HEK293T (cell line): ENCODE measurements at regions not wholly inside any gene's neighbourhood (a gene's known extent, or its start where the extent isn't known, plus 50 kb on each side); places are given as distances from the start of the nearest gene placed in this dataset.

ENCODE experiments used
- BHLHE40 ChIP-seq: fragments of 450-650 bp; IDR thresholded peaks from 2 replicates; pipeline ENCODE4 v1.6.1; 2016; ENCODE audit warnings: mild to moderate bottlenecking, moderate library complexity, borderline replicate concordance
- FOXA1 ChIP-seq: fragments of 450-650 bp; IDR thresholded peaks from 2 replicates; pipeline ENCODE4 v1.6.1; 2016; ENCODE audit warnings: mild to moderate bottlenecking
- HDGF ChIP-seq: fragments of 450-650 bp; IDR thresholded peaks from 2 replicates; pipeline ENCODE4 v1.6.1; 2017; ENCODE audit warnings: antibody characterized with exemption, borderline replicate concordance
- SP1 ChIP-seq: fragments of 450-650 bp; IDR thresholded peaks from 2 replicates; pipeline ENCODE4 v1.6.1; 2017
- TARDBP ChIP-seq: fragments of 450-650 bp; IDR thresholded peaks from 2 replicates; pipeline ENCODE4 v1.6.1; 2016
- ZNF384 ChIP-seq: fragments of 450-650 bp; IDR thresholded peaks from 2 replicates; pipeline ENCODE4 v1.6.1; 2016

- TF ChIP-seq ZNF384 (no peak), HDGF (no peak), FOXA1 (no peak), TARDBP (no peak), BHLHE40 (no peak), SP1 (no peak)
Observed at GRCh38 chr6:22447249-22448196, 121.8 kb upstream of the HDGFL1 start.
